HepG2 (cell line): ENCODE measurements at regions not wholly inside any gene's neighbourhood (a gene's known extent, or its start where the extent isn't known, plus 50 kb on each side); places are given as distances from the start of the nearest gene placed in this dataset.

Source experiments
- ATAC-seq: fragments of 200-7000 bp; cut with Tn5 transposase; 3 replicates; pipeline ENCODE4 v1.9.1; 2020; ENCODE audit warnings: mild to moderate bottlenecking, moderate library complexity
- BruUV-seq: library from RNA; stranded (reverse); fragments of 400-500 nt; replicated peaks from 2 replicates; lab custom pipeline; 2021; lab: Mats Ljungman, UMichigan
- CTCF ChIA-PET: fragments of 300-600 bp; formaldehyde crosslinking; extraction: SDS; loops from one replicate; lab custom pipeline; 2021; ENCODE audit warnings: low total read pairs, inconsistent platforms, low intra/inter-chr PET ratio; lab: Yijun Ruan, JAX
- POLR2A ChIA-PET: fragments of 350-600 bp; sonication (Branson Sonifier 250); formaldehyde crosslinking; loops from one replicate; lab custom pipeline; 2020; ENCODE audit warnings: antibody characterized with exemption, inconsistent platforms; lab: Yijun Ruan, JAX
- DNase-seq: peaks from one replicate; pipeline ENCODE4 v3.0.0-alpha.2; 2015; ENCODE audit warnings: low spot score
- FAIRE-seq: peaks from 3 replicates; lab custom pipeline; 2011; peaks lifted over from hg19 to GRCh38; lab: Jason Lieb, UNC
- H2AFZ ChIP-seq: one replicate; pipeline ENCODE4 v1.6.1; 2011; ENCODE audit warnings: low read length, inconsistent platforms
- H3K27ac ChIP-seq: fragments of 300-600 bp; 3 replicates; pipeline ENCODE4 v1.8.0; 2011; ENCODE audit warnings: mixed run types, mild to moderate bottlenecking, mixed read lengths, low read length, inconsistent platforms; ENCODE audit not compliant: insufficient read depth; ENCODE audit errors: extremely low read length
- H3K27me3 ChIP-seq, 2 experiments: fragments of 200-600 bp in 1 of 2; 2 replicates in 1 of 2; 3 replicates in 1 of 2; pipeline versions ENCODE4 v1.6.0 to v1.8.0; 2011; ENCODE audit warnings: low read length in 2 of 2, mild to moderate bottlenecking in 2 of 2, moderate library complexity in 2 of 2, inconsistent platforms in 1 of 2; ENCODE audit not compliant: insufficient read depth in 2 of 2, control insufficient read depth in 1 of 2
- H3K36me3 ChIP-seq, 2 experiments: fragments of 200-600 bp in 1 of 2; replicated peaks in 1 of 2; 2 replicates in 1 of 2; 3 replicates in 1 of 2; pipeline versions ENCODE4 v1.5.1 to v1.8.0; 2011; ENCODE audit warnings: low read length in 2 of 2, inconsistent platforms in 1 of 2; ENCODE audit not compliant: insufficient read depth in 2 of 2, control insufficient read depth in 1 of 2
- H3K4me1 ChIP-seq: 2 replicates; pipeline ENCODE4 v1.5.1; 2012; ENCODE audit warnings: low read length, inconsistent platforms; ENCODE audit not compliant: insufficient read depth
- H3K4me2 ChIP-seq: 2 replicates; pipeline ENCODE4 v1.6.0; 2011; ENCODE audit warnings: low read depth, low read length, inconsistent platforms
- H3K4me3 ChIP-seq, 3 experiments: fragments of 200-600 bp in 1 of 3; sonication (generic), shearing (Covaris generic) in 1 of 3; replicated peaks in 1 of 3; 2 replicates each; pipeline ENCODE4 v1.5.1; 2011 to 2016; ENCODE audit warnings: low read length in 3 of 3, inconsistent platforms in 2 of 3, low read depth in 2 of 3, mild to moderate bottlenecking in 2 of 3, control low read depth in 1 of 3, mixed read lengths in 1 of 3; ENCODE audit not compliant: insufficient read depth in 1 of 3
- H3K79me2 ChIP-seq: one replicate; pipeline ENCODE4 v1.6.1; 2011; ENCODE audit warnings: low read length, inconsistent platforms; ENCODE audit not compliant: insufficient read depth
- H3K9ac ChIP-seq: 2 replicates; pipeline ENCODE4 v1.6.0; 2011; ENCODE audit warnings: mild to moderate bottlenecking, low read depth, low read length, inconsistent platforms; ENCODE audit not compliant: insufficient read depth
- H3K9me3 ChIP-seq: 2 replicates; pipeline ENCODE4 v1.5.1; 2012; ENCODE audit warnings: mild to moderate bottlenecking, low read length
- H4K20me1 ChIP-seq: 2 replicates; pipeline ENCODE4 v1.6.0; 2011; ENCODE audit warnings: inconsistent platforms, mild to moderate bottlenecking, low read length, moderate library complexity; ENCODE audit not compliant: insufficient read depth
- MAFG ChIP-seq: sonication (generic); formaldehyde crosslinking; IDR thresholded peaks from 2 replicates; pipeline ENCODE4 v1.5.1; 2020; ENCODE audit warnings: mild to moderate bottlenecking, missing genetic modification reagents
- SMYD3 ChIP-seq: sonication (generic); formaldehyde crosslinking; IDR thresholded peaks from 2 replicates; pipeline ENCODE4 v1.8.1; 2023; ENCODE audit warnings: mild to moderate bottlenecking, missing genetic modification reagents
- TBX3 ChIP-seq: fragments of 450-650 bp; IDR thresholded peaks from 2 replicates; pipeline ENCODE4 v1.6.1; 2017; ENCODE audit warnings: antibody characterized with exemption, mild to moderate bottlenecking, inconsistent platforms, borderline replicate concordance
- ZBTB33 ChIP-seq: sonication (generic); formaldehyde crosslinking; IDR thresholded peaks from 2 replicates; pipeline ENCODE4 v1.4.0; 2020; ENCODE audit warnings: missing genetic modification reagents
- ZNF281 ChIP-seq: sonication (generic); formaldehyde crosslinking; IDR thresholded peaks from 2 replicates; pipeline ENCODE4 v1.4.0; 2020; ENCODE audit warnings: missing genetic modification reagents, borderline replicate concordance
- WGBS: methylation state at CpG from one replicate; pipeline ENCODE4 v1.1.6; 2017; ENCODE audit warnings: low lambda C conversion rate; 5-methylcytosine and 5-hydroxymethylcytosine counted together
- in situ Hi-C: cut with HindIII; loops from 2 replicates; pipeline ENCODE4 v1.10.0; 2017; ENCODE audit warnings: low pct_unique_long_range_greater_than_20kb; ENCODE audit not compliant: extremely low pct_ligation_motif_present
- intact Hi-C: fragments of 100-400 bp; cut with micrococcal nuclease; formaldehyde crosslinking; loops from one replicate; pipeline ENCODE4 v1.10.0; 2022; ENCODE audit not compliant: unreplicated experiment

- no TSS peak for BruUV-seq
- POLR2A ChIA-PET: no interaction called here
- no peaks in the 10 kb centered on the region for H3K36me3 ChIP-seq
- no peaks in the 10 kb centered on the region for H3K79me2 ChIP-seq
- H3K27me3 ChIP-seq: no peaks in the 10 kb centered on the region
- H3K9ac ChIP-seq: no peak overlapping the region
- DNase-seq (no peak), FAIRE-seq (no peak), ATAC-seq (no peak)
- CTCF ChIA-PET: no interaction called here
- no peaks in the 10 kb centered on the region for H3K9me3 ChIP-seq
- intact Hi-C loops: no loop called here
- no peak overlapping the region for H3K4me2 ChIP-seq
- WGBS: 3% methylated on average over 3 of the region's 3 CpGs
- H4K20me1 ChIP-seq: no peaks in the 10 kb centered on the region
- H3K27ac ChIP-seq: no peak overlapping the region
- no peak overlapping the region for H2AFZ ChIP-seq
- H3K4me1 ChIP-seq: no peaks in the 10 kb centered on the region
- H3K4me3 ChIP-seq: no peak overlapping the region
- in situ Hi-C loops: no loop called here
- TF ChIP-seq ZBTB33 (CRISPR knock-in tag): no peak
- TF ChIP-seq TBX3: no peak
- no peak for TF ChIP-seq MAFG
- no peak for TF ChIP-seq ZNF281 (CRISPR knock-in tag)
- TF ChIP-seq SMYD3 (CRISPR knock-in tag): no peak
These were observed 450.0 kb downstream of the USP25 start for GRCh38 chr21:16179773-16180172.
